NCI-H526 (cell line): ENCODE measurements at regions not wholly inside any gene's neighbourhood (a gene's known extent, or its start where the extent isn't known, plus 50 kb on each side); places are given as distances from the start of the nearest gene placed in this dataset.

Source experiments
- DNase-seq, 2 experiments: peaks; one replicate each; lab custom pipeline; 2025; lab: John Stamatoyannopoulos, UW

- no peak for DNase-seq
Measured at GRCh38 chr6:146886587-146887446, 288.0 kb downstream of the ADGB start.

- no peak for DNase-seq
Measured at GRCh38 chr6:146887447-146888077, 288.8 kb downstream of the ADGB start.

- no peak for DNase-seq
Measured at GRCh38 chr6:146889303-146889702, 290.5 kb downstream of the ADGB start.

GRCh38 chr6:146890172-146890571 is 291.4 kb downstream of the ADGB start:
- DNase-seq = no peak

GRCh38 chr6:146890644-146891434 is 292.1 kb downstream of the ADGB start:
- DNase-seq = no peak

- no peak for DNase-seq
Measured at GRCh38 chr6:146891615-146892265, 293.0 kb downstream of the ADGB start.

GRCh38 chr6:146892283-146892612 is 293.5 kb downstream of the ADGB start:
- DNase-seq = no peak

GRCh38 chr6:146892613-146893401 is 294.0 kb downstream of the ADGB start:
- DNase-seq = no peak

GRCh38 chr6:146893690-146894089 is 294.9 kb downstream of the ADGB start:
- no peak for DNase-seq

- DNase-seq = no peak
Measured at GRCh38 chr6:146894624-146895023, 295.9 kb downstream of the ADGB start.

- no peak for DNase-seq
Measured at GRCh38 chr6:146895101-146895771, 296.5 kb downstream of the ADGB start.

- no peak for DNase-seq
Measured at GRCh38 chr6:146895772-146896061, 296.9 kb downstream of the ADGB start.

GRCh38 chr6:146896062-146896813 is 297.5 kb downstream of the ADGB start:
- no peak for DNase-seq

- DNase-seq = no peak
Measured at GRCh38 chr6:146896960-146897701, 298.4 kb downstream of the ADGB start.

GRCh38 chr6:146898069-146898887 is 299.5 kb downstream of the ADGB start:
- no peak for DNase-seq

GRCh38 chr6:146898888-146899227 is 300.1 kb downstream of the ADGB start:
- DNase-seq = no peak

- no peak for DNase-seq
Measured at GRCh38 chr6:146901940-146902816, 302.0 kb upstream of the STXBP5 start.

GRCh38 chr6:146902846-146903245 is 301.4 kb upstream of the STXBP5 start:
- no peak for DNase-seq
